Hematopoietic multipotent progenitor cell treated with erythropoietin and hydrocortisone succinate and interleukin-3 and kit ligand, for 6 days (in vitro differentiated cells): ENCODE measurements at regions not wholly inside any gene's neighbourhood (a gene's known extent, or its start where the extent isn't known, plus 50 kb on each side); places are given as distances from the start of the nearest gene placed in this dataset.
"Not testable (repeated sequence)": the region's sequence is repeated elsewhere in the genome, so short reads cannot be mapped to it uniquely, and the experiment has no call there.

ENCODE experiments used
- DNase-seq: peaks from one replicate; pipeline ENCODE4 v3.0.0-alpha.2; 2015

DNA sequence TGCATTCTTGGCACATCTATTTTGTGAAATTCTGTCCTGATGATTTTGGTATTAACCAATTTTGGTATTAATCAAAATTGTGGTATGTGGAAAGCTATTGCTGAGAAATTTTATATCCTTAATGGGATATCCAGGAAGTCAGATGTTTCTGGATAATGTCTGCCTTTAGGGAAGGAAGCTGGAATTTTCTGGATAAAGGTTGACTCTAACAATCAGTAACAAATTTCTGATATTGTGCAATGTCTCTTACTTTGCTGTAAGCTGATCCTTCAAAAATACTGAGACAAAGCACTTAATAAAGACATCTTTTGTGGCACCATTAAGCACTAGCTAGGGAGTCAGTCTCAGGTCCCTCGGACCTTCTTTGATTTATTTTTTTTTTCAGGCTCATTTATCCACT, 100.8 kb upstream of the UGP2 start:
- no peak for DNase-seq

DNA sequence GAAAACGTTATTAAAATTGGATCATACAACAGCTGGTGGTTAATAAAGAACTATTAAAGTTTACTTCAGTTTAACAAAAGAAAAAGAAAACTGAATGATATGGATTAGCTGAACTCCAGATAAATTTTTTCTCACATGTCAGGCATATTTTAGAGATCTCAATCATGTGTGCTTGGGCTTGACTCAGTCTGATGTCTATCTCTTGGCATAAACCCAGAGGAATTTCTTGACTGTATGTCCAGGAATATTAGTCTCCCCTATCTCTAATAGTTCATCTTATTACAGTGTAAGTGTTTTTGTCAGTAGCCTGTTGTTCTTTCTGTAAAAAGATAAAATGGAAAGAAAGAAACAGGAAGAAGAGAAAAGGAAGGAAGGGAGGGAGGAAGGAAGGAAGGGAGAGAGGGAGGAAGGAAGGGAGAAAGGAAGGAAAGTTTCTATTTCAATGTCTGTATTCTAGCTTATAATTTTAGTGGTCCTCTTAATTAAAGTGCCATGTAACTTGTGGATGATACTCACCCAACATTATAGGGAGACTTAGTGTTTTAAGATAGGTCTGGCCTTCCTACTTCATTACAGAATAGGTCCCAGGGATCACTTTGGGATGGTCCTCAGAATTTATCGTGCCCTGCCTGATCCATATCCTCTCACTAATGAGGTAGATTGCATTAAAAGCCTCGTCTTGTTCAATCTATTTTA, 99.7 kb upstream of the UGP2 start:
- no peak for DNase-seq

- no peak for DNase-seq
These were observed 99.1 kb upstream of the UGP2 start for GRCh38 chr2:63742580-63742976.

DNA sequence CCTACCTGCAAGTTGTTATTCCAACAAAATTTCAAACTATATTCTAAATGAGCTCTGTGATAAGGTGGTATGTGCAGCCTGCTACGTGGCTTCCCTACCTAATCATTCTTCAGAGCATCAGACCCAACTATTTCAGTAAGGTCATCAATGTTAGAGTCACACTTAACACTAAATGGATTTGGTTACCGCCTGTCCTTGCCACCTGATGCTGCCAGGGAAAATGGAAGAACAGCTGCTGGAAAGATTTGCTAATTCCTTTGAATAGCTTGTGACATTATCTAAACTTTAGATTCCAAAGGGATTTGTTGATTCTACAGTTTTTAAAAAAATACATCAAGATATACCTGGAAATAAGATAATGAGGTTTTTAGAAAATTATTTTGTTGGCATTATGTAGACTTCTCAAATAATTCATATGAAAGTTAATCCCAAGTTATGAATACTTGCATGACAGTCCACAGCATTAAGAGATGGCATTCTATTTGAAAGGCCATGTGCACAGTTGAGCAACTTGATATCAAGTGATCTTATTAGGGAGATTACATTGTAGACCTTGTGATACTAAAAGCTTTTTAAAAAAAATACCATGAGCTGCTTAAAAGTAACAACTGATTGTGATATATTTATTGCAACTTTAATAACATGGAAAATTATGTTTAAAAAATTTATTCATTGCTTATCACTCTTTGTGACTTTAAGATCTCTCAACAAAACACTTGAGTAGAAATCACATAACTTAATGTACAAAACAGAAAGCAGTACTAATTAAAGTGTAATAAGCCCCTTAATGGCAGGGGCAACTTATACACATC, 98.3 kb upstream of the UGP2 start:
- no peak for DNase-seq

GRCh38 chr2:63743982-63744966, 97.4 kb upstream of the UGP2 start:
- DNase-seq: no peak

- not testable (repeated sequence) for DNase-seq
These were observed 95.1 kb upstream of the UGP2 start for GRCh38 chr2:63746548-63746947.

DNA sequence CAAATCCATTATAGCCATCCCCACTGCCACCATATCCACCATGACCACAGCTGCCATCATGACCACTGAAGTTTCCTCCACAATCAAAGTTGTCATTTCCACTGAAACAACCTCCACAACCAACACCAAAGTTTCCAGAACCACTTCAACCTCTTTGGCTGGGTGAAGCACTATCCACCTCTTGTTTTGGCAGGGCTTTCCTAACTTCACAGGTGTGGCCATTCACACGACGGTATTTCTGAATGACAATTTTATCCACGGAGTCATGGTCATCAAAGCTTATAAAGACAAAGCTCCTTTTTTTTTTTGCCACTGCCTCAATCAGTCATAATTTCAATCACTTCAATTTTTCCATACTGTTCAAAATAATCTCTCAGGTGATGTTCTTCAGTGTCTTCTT, 89.8 kb upstream of the UGP2 start:
- no peak for DNase-seq

- no peak for DNase-seq
These were observed 86.5 kb upstream of the UGP2 start for GRCh38 chr2:63755216-63755615.

DNA sequence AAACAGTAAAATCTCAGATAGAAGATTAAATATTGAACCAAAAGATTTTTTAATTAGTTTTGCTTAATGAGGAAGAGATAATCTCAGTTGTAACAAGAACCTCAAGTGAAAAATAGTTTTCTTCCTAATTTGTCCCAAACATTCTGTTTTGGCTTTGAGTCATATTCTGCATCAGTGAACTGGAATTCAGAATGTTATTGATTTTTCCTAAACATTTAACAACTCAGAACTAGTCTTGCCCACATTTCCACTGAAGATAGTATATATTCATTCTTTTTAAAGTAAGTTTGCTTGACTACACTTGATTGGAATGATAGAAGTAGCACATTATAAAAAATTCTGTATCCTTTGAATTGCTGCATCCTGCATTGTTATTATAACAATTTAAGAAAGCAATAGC, 85.7 kb upstream of the UGP2 start:
- DNase-seq: no peak

DNA sequence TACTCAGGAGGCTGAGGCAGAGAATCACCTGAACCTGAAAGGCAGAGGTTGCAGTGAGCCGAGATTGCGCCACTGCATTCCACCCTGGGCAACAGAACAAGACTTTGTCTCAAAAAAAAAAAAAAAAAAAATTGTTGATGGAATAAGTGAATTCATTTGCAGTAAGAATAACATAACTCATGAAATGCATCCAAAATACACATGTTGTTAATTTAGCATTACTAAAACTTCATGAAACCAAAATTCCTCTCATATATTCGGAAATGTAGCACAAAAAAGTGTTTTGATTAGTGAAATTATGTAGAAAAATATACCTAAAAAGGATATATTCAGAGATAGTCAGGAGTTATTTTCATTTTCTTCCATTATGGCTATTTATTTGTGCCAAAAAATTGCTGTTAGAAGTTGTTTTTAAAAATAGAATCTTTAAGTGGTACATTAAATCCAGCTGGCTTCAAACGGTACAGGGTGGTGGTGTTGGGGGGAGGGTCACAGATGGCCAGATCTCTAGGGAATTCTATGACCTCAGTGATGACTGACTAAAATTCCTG, 78.2 kb upstream of the UGP2 start:
- no peak for DNase-seq

DNA sequence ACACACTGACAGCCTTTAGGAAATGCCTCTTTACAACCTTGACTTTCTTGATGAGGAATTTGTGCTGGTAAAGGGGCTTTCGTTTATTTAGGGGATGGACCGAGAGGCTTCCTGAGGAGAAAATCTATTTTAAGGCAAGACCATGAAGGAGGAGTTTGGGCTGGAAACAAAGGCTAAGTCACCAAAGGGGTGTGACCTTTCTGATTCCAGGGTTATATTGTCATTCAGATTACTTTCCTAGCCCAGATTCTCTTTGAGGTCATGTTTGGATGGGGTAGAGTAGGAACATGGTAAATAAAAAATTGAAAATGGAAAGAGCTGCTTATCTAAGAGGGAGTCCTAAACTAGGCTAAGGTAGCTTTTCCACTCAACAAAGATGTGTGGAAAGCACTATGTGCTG, 77.1 kb upstream of the UGP2 start:
- no peak for DNase-seq

- DNase-seq: no peak
These were observed 76.6 kb upstream of the UGP2 start for GRCh38 chr2:63765117-63765516.

- no peak for DNase-seq
These were observed 74.4 kb upstream of the UGP2 start for GRCh38 chr2:63767307-63767706.

DNA sequence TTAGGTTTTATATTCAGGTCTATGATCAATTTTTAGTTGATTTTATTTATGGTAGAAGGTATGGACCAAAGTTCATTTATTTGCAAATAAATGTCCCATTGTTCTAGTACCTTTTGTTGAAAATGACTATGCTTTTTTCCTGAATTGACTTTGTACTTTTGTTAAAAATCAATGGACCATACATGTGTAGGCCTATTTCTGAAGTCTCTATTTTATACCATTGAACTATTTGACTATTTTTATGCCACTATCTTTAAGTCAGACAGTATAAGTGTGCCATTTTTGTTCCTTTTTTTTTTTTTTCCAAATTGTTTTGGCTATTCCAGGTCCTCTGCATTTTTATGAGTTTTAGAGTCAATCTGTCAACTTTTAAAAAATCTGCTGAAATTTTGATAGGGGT, 73.6 kb upstream of the UGP2 start:
- no peak for DNase-seq

DNA sequence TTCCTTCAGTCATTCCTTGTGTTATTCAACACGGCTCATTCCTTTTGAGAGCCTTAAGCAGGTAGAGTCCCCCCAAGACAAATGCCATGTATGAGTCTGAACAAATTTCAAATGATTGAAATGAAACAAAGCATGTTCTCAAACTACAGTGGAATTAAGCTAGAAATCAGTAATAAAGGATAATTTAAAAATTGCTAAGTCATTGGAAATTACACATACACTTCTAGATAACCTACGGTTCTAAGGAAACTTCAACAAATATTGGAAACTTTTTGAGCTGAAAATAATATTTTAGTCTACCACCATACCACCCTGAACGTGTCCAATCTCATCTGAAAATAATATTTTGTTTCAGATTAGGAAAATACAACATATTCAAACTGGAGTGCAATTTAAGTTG, 71.8 kb upstream of the UGP2 start:
- DNase-seq: no peak

DNA sequence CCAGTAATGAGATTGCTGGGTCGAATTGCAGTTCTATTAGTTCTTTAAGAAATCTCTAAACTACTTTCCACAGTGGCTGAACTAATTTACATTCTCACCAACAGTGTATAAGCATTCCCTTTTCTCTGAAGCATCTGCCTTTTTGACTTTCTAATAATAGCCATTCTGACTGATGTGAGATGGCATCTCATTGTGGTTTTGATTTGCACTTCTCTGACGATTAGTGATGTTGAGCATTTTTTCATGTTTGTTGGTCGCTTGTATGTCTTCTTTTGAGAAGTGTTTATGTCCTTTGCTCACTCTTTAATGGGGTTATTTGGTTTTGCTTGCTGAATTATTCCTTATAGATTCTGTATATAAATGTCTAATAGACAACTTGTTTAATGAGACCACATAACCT, 69.6 kb upstream of the UGP2 start:
- DNase-seq: no peak

- no peak for DNase-seq
These were observed 66.5 kb upstream of the UGP2 start for GRCh38 chr2:63775191-63775590.

GRCh38 chr2:63776382-63776781, 65.3 kb upstream of the UGP2 start:
- no peak for DNase-seq

DNA sequence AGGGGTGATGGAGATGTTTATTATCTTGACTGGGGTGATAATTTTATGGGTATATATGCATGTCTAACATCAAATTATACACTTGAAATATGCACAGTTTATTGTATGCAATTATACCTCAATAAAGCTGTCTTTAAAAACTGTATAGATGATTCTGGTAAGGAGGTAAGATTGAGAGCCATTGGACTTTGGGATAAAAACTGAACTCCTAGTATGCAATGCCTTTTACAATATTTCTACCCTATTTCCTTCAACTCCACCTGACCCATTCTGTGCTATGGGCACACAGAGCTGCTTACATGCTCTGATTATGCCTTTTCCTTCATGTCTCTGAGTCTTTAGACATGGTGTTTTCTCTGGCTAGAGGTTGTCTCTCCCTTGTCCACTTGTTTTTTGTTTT, 63.9 kb upstream of the UGP2 start:
- DNase-seq: no peak

- no peak for DNase-seq
These were observed 63.3 kb upstream of the UGP2 start for GRCh38 chr2:63778391-63778790.

- no peak for DNase-seq
These were observed 61.1 kb upstream of the UGP2 start for GRCh38 chr2:63780518-63781155.

DNA sequence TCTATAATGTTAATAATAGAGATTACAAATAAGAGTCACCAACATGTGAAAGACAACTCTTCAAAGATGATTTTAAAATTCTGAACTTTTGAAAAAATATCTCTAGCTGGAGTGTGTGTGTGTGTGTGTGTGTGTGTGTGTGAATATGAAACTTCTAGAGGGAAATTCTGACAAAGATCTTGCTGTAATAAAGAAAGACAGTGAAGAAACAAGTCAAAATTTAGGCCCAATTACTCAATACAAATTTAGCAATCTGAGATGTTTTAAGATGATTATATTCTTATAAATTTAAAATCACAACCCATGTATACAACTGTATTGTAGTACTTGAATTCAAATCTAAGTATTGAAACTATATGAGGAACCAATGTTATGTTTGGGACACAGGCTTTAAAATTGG, 57.2 kb upstream of the UGP2 start:
- DNase-seq: peak; percentile 18

- no peak for DNase-seq
These were observed 56.6 kb upstream of the UGP2 start for GRCh38 chr2:63785096-63785495.
